ENCODE measurements at regions not wholly inside any gene's neighbourhood (a gene's known extent, or its start where the extent isn't known, plus 50 kb on each side); places are given as distances from the start of the nearest gene placed in this dataset.

DNA sequence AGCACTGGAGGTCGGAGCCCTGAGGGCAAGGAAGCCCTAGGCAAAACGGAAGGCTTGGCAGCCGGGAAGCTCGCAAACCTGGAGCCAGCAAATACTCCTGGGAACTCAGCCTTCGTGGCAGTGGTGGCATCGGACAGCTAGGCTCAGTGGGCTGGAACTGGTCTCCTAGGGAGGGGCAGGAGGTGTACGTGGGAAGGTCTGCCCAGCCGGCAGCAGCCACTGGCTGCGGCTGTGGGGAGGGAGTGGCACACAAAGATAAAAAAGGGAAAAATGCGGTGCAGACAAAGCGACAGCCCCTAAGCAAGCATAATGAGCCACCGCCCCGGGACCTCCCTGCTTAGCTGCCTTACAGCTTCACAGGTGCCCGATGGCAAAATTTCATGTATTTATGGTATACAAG is 125.2 kb upstream of the KDM5D start:
- TF ChIP-seq YY1 (IDR thresholded peaks at IDR 0.05; ENCODE audit: insufficient read depth, insufficient read length) (no peak), ZNF274 (IDR thresholded peaks at IDR 0.05; ENCODE audit: low read depth, low read length) (no peak)
